Epithelial cell of proximal tubule (primary cell): ENCODE measurements at regions not wholly inside any gene's neighbourhood (a gene's known extent, or its start where the extent isn't known, plus 50 kb on each side); places are given as distances from the start of the nearest gene placed in this dataset.

ENCODE experiments used
- DNase-seq: peaks from one replicate; pipeline ENCODE4 v3.0.0-alpha.2; 2011; ENCODE audit warnings: low read depth
- H3K4me3 ChIP-seq: 2 replicates; pipeline ENCODE4 v1.5.1; 2011; ENCODE audit warnings: low read depth, mild to moderate bottlenecking, low read length
- CTCF ChIP-seq: conservative IDR thresholded peaks from 2 replicates; pipeline ENCODE4 v1.5.1; 2012; ENCODE audit warnings: low read depth, mild to moderate bottlenecking, low read length

- no peak for TF ChIP-seq CTCF
- H3K4me3 ChIP-seq: no peak overlapping the region
- DNase-seq: no peak
Observed at GRCh38 chrX:115490814-115491213, 70.2 kb upstream of the PLS3 start.

- H3K4me3 ChIP-seq: no peak overlapping the region
- no peak for DNase-seq
- TF ChIP-seq CTCF: no peak
Observed at GRCh38 chrX:115491766-115492165, 69.2 kb upstream of the PLS3 start.

- TF ChIP-seq CTCF: no peak
- no peak for DNase-seq
Observed at GRCh38 chrX:115493015-115493414, 68.0 kb upstream of the PLS3 start.

GRCh38 chrX:115494161-115494560, 66.8 kb upstream of the PLS3 start:
- DNase-seq: no peak
- no peak for TF ChIP-seq CTCF
- H3K4me3 ChIP-seq: no peak overlapping the region

More at GRCh38 chrX:115493015-115493414, 68.0 kb upstream of the PLS3 start:
- H3K4me3 ChIP-seq: no peak overlapping the region

GRCh38 chrX:115499112-115499805, 61.7 kb upstream of the PLS3 start:
- DNase-seq: no peak
- TF ChIP-seq CTCF: no peak
- H3K4me3 ChIP-seq: no peak overlapping the region

- H3K4me3 ChIP-seq: no peak overlapping the region
- no peak for TF ChIP-seq CTCF
Observed at GRCh38 chrX:115503099-115503498, 57.9 kb upstream of the PLS3 start.

GRCh38 chrX:115504167-115504566, 56.8 kb upstream of the PLS3 start:
- H3K4me3 ChIP-seq: no peak overlapping the region
- TF ChIP-seq CTCF: no peak
- no peak for DNase-seq

More at GRCh38 chrX:115503099-115503498, 57.9 kb upstream of the PLS3 start:
- DNase-seq: no peak
